Spleen (tissue), 11 donors: ENCODE measurements at regions not wholly inside any gene's neighbourhood (a gene's known extent, or its start where the extent isn't known, plus 50 kb on each side); places are given as distances from the start of the nearest gene placed in this dataset.
"Not testable (repeated sequence)": the region's sequence is repeated elsewhere in the genome, so short reads cannot be mapped to it uniquely, and the experiment has no call there.

Experiments
- DNase-seq: peaks from one replicate; pipeline ENCODE4 v3.0.0-alpha.2; 2020
- H3K27ac ChIP-seq, 8 donors: fragments of 200-600 bp; sonication (generic) in 7 of 8; 1 replicate in 4 of 8; 2 replicates in 4 of 8; pipeline versions ENCODE4 v1.5.0 to v1.8.0; 2016 to 2021; ENCODE audit warnings: inconsistent platforms in 4 of 8, mild to moderate bottlenecking in 4 of 8, moderate library complexity in 1 of 8
- H3K27me3 ChIP-seq, 7 donors: fragments of 200-600 bp; sonication (generic) in 6 of 7; replicated peaks in 1 of 7; 1 replicate in 4 of 7; 2 replicates in 3 of 7; pipeline versions ENCODE4 v1.5.0 to v1.8.0; 2016 to 2021; ENCODE audit warnings: inconsistent platforms in 3 of 7, mild to moderate bottlenecking in 1 of 7
- H3K36me3 ChIP-seq, 6 donors: fragments of 200-600 bp; sonication (generic) in 5 of 6; 1 replicate in 4 of 6; 2 replicates in 2 of 6; pipeline versions ENCODE4 v1.5.0 to v1.8.0; 2016 to 2021; ENCODE audit warnings: inconsistent platforms in 2 of 6
- H3K4me1 ChIP-seq, 6 donors: fragments of 200-600 bp; sonication (generic) in 5 of 6; 1 replicate in 3 of 6; 2 replicates in 3 of 6; pipeline versions ENCODE4 v1.5.0 to v1.8.0; 2016 to 2021; ENCODE audit warnings: inconsistent platforms in 3 of 6
- H3K4me3 ChIP-seq, 8 donors: fragments of 200-600 bp; sonication (generic) in 7 of 8; 1 replicate in 4 of 8; 2 replicates in 4 of 8; pipeline versions ENCODE4 v1.5.0 to v1.8.0; 2016 to 2021; ENCODE audit warnings: inconsistent platforms in 4 of 8, mild to moderate bottlenecking in 4 of 8, moderate library complexity in 2 of 8
- H3K9me3 ChIP-seq, 8 donors: fragments of 200-600 bp; sonication (generic) in 7 of 8; 1 replicate in 4 of 8; 2 replicates in 4 of 8; pipeline versions ENCODE4 v1.5.0 to v1.8.0; 2016 to 2021; ENCODE audit warnings: inconsistent platforms in 4 of 8
- POLR2A ChIP-seq, 3 donors: fragments of 450-650 bp; IDR thresholded peaks; one replicate each; pipeline ENCODE4 v1.5.1; 2017; ENCODE audit warnings: antibody characterized with exemption in 3 of 3, mild to moderate bottlenecking in 1 of 3
- POLR2AphosphoS5 ChIP-seq, 3 donors: sonication (generic); formaldehyde crosslinking; IDR thresholded peaks; one replicate each; pipeline ENCODE4 v1.5.1; 2017; ENCODE audit warnings: antibody characterized with exemption in 3 of 3
- WGBS, 5 donors: extraction: QIAGEN DNeasy Blood & Tissue Kit in 3 of 5; methylation state at CpG; one replicate each; pipeline versions ENCODE4 v1.1.5 to v1.1.7; 2013 to 2018; 5-methylcytosine and 5-hydroxymethylcytosine counted together
- intact Hi-C: fragments of 100-400 bp; cut with DNase I; formaldehyde crosslinking; loops from one replicate; pipeline ENCODE4 v1.15.0; 2023; ENCODE audit warnings: low total_unique reads
- TF ChIP-seq, protein P1 (sequence below), 11 experiments: fragments of 200-600 bp in 7 of 11; fragments of 450-650 bp in 4 of 11; sonication (generic) in 4 of 11; IDR thresholded peaks in 8 of 11; conservative IDR thresholded peaks in 3 of 11; 1 replicate in 7 of 11; 2 replicates in 4 of 11; pipeline versions ENCODE4 v1.4.0 to v1.8.0; 2016 to 2021; ENCODE audit warnings: antibody characterized with exemption in 11 of 11, inconsistent platforms in 4 of 11, mild to moderate bottlenecking in 1 of 11
- donor health status: healthy with polysubstance abuse.
- donor health status: DM: no; HTN: no; CAD: no; lungs with moderate emphysema.
- donor health status: DM: no; HTN: no; CAD: no.
- donor health status: Bipolar disorder and iron deficiency.
- donor health status: healthy.
- donor health status: DM: no; HTN: no; CAD: no.
- donor health status: DM: yes; HTN: yes; CAD: no.

DNA sequence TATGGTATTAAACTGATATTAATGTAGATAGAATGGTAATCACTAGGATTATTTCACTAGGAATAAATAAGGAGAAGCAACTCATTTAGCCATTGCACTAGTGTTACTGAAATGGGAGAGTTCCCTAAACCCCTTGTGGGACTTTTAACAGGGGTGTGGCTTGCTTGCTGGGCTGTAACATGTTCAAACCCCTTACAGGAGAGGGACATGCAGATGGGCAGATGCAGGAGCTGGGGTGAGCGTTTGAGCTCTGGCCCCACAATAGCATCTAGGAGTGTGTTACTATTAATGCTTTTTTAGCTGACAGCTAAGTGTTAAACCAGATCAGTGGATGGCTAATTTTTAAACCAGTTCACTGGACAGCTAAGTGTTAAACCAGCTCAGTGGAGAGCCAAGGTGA is 89.3 kb upstream of the ST8SIA4 start:
- 77 to 88% (median 81%) methylated on average over 1 of the region's 1 CpG for WGBS, 5 donors
- Histone ChIP-seq H3K36me3 (no peaks in the 10 kb centered on the region), H3K9me3 (peaks cover 0 to 4% (median 0%) of the 10 kb centered on the region in 8 donors), H3K4me1 (no peaks in the 10 kb centered on the region), H3K27me3 (no peaks in the 10 kb centered on the region), H3K4me3 (no peak overlapping the region), H3K27ac (no peak overlapping the region)
- DNase-seq, result no peak
- TF ChIP-seq POLR2AphosphoS5 (IDR thresholded peaks at IDR 0.05) (no peak), POLR2A (IDR thresholded peaks at IDR 0.05) (no peak)
- TF ChIP-seq, protein P1, sequence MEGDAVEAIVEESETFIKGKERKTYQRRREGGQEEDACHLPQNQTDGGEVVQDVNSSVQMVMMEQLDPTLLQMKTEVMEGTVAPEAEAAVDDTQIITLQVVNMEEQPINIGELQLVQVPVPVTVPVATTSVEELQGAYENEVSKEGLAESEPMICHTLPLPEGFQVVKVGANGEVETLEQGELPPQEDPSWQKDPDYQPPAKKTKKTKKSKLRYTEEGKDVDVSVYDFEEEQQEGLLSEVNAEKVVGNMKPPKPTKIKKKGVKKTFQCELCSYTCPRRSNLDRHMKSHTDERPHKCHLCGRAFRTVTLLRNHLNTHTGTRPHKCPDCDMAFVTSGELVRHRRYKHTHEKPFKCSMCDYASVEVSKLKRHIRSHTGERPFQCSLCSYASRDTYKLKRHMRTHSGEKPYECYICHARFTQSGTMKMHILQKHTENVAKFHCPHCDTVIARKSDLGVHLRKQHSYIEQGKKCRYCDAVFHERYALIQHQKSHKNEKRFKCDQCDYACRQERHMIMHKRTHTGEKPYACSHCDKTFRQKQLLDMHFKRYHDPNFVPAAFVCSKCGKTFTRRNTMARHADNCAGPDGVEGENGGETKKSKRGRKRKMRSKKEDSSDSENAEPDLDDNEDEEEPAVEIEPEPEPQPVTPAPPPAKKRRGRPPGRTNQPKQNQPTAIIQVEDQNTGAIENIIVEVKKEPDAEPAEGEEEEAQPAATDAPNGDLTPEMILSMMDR (IDR thresholded peaks at IDR 0.05 in 8 of 11, conservative IDR thresholded peaks at IDR 0.05 in 3 of 11), result no peak
- intact Hi-C loops, result no loop called here

DNA sequence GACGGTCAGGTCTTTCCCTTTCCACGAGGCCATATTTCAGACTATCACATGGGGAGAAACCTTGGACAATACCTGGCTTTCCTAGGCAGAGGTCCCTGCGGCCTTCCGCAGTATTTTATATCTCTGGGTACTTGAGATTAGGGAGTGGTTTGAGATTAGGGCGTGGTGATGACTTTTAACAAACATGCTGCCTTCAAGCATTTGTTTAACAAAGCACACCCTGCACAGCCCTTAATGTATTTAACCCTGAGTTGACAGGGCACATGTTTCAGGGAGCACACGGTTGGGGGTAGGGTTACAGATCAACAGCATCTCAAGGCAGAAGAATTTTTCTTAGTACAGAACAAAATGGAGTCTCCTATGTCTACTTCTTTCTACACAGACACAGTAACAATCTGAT is 80.5 kb upstream of the ST8SIA4 start:
- H3K27ac ChIP-seq, H3K27me3 ChIP-seq, H3K4me1 ChIP-seq, intact Hi-C loops, H3K4me3 ChIP-seq, H3K9me3 ChIP-seq, H3K36me3 ChIP-seq, DNase-seq: not testable (repeated sequence)
- 85 to 90% (median 87%) methylated on average over 6 of the region's 6 CpGs for WGBS, 5 donors

DNA sequence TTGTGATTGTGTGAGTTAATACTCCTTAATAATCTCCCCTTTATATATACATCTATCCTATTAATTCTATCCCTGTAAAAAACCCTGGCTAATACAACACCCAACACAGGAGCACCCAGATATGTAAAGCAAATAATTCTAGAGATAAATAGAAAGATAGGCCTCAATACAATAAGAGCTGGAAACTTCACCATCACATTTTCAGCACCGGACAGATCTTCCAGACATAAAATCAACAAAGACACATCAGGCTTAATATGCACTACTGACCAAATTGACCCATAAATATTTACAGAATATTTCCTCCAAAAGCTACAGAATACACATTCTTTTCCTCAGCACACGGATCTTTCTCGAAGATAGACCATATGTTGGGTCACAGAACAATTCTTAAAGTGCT is 71.0 kb upstream of the ST8SIA4 start:
- H3K27me3 ChIP-seq, result no peaks in the 10 kb centered on the region
- H3K4me3 ChIP-seq, result no peak overlapping the region
- DNase-seq, result no peak
- no peak overlapping the region for H3K27ac ChIP-seq
- peaks cover 0 to 5% (median 0%) of the 10 kb centered on the region in 8 donors for H3K9me3 ChIP-seq
- 85 to 91% (median 86%) methylated on average over 3 of the region's 3 CpGs for WGBS, 5 donors
- intact Hi-C loops, result no loop called here
- TF ChIP-seq POLR2A (IDR thresholded peaks at IDR 0.05) (no peak), POLR2AphosphoS5 (IDR thresholded peaks at IDR 0.05) (no peak)
- TF ChIP-seq, protein P1 (IDR thresholded peaks at IDR 0.05 in 8 of 11, conservative IDR thresholded peaks at IDR 0.05 in 3 of 11), result no peak
- no peaks in the 10 kb centered on the region for H3K36me3 ChIP-seq
- H3K4me1 ChIP-seq, result no peaks in the 10 kb centered on the region

DNA sequence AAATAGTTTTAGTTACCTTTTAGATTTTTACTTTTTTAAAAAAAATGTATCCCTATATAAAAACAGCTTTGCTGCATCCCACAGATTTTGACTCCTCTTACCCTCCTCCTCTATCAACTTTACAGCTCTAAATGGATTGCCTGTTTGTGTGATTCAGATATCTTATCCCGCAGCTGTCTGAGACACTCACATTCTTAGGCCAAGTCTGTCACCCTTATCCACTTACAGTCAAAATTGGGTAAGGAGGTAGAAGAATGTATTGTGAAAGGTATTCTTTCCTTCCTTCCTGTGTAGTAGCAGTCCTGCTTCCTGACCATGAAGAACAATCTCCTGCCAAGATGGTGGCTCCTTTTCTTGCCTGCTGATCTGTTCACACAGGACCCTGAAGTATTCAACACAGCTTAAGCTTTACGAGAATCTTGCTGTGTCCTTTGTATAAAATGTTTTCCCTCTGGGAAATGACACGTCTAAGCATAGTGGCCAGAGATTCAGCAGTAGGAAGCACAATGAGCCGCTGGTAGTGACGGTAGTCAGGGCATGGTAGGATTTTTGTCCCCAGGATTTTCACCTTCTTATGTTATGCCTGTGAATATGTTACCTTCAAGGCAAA is 67.7 kb upstream of the ST8SIA4 start:
- no peaks in the 10 kb centered on the region for H3K27me3 ChIP-seq
- 74 to 87% (median 83%) methylated on average over 5 of the region's 5 CpGs for WGBS, 5 donors
- no peak overlapping the region for H3K27ac ChIP-seq
- DNase-seq, result no peak
- intact Hi-C loops, result no loop called here
- H3K4me3 ChIP-seq, result no peak overlapping the region
- no peaks in the 10 kb centered on the region for H3K4me1 ChIP-seq
- H3K36me3 ChIP-seq, result no peaks in the 10 kb centered on the region
- TF ChIP-seq POLR2A (IDR thresholded peaks at IDR 0.05), result no peak
- TF ChIP-seq, protein P1 (IDR thresholded peaks at IDR 0.05 in 8 of 11, conservative IDR thresholded peaks at IDR 0.05 in 3 of 11), result no peak
- TF ChIP-seq POLR2AphosphoS5 (IDR thresholded peaks at IDR 0.05), result no peak
- H3K9me3 ChIP-seq, result no peaks in the 10 kb centered on the region

DNA sequence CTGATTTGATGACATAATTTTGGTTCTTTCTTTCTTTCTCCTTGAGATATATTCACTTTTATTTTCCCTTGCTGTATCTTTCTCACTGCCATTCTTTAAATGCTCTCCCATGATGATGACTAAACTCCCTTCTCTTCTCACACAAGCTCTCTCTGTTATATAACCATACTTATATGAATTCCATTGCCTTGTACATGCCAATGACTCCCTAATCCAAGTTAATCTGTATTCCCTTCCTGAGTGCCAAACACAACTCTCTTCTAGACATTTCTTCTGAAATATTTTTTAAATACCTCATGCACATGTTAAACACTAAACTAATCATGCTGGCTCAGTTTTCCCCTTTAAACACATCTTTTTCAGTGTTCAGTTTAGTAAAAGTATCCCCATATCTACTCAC is 62.2 kb upstream of the ST8SIA4 start:
- Histone ChIP-seq H3K27ac (no peak overlapping the region), H3K9me3 (peaks cover 0 to 22% (median 4%) of the 10 kb centered on the region in 8 donors), H3K27me3 (no peaks in the 10 kb centered on the region), H3K4me1 (no peaks in the 10 kb centered on the region), H3K4me3 (no peak overlapping the region), H3K36me3 (no peaks in the 10 kb centered on the region)
- DNase-seq, result no peak
- no peak for TF ChIP-seq POLR2A (IDR thresholded peaks at IDR 0.05)
- TF ChIP-seq POLR2AphosphoS5 (IDR thresholded peaks at IDR 0.05), result no peak
- TF ChIP-seq, protein P1 (IDR thresholded peaks at IDR 0.05 in 8 of 11, conservative IDR thresholded peaks at IDR 0.05 in 3 of 11), result no peak
- intact Hi-C loops, result no loop called here
